ENCODE measurements at regions not wholly inside any gene's neighbourhood (a gene's known extent, or its start where the extent isn't known, plus 50 kb on each side); places are given as distances from the start of the nearest gene placed in this dataset.
"Not testable (repeated sequence)": the region's sequence is repeated elsewhere in the genome, so short reads cannot be mapped to it uniquely, and the experiment has no call there.

- in situ Hi-C loops (cut with MboI; ENCODE audit: low sequenced_read_pairs) = no loop called here
- no peaks in the 10 kb centered on the region for H3K9me3 ChIP-seq
- DNase-seq (ENCODE audit: low spot score in 2 of 2) = no peak
- no peaks in the 10 kb centered on the region for H3K4me1 ChIP-seq
- no peak overlapping the region for H3K4me3 ChIP-seq
- no peaks in the 10 kb centered on the region for H3K36me3 ChIP-seq (replicated peaks)
- no peaks in the 10 kb centered on the region for H3K27me3 ChIP-seq (ENCODE audit: low read depth)
Measured at GRCh38 chr3:154872074-154872473, 208.0 kb upstream of the MME start.

GRCh38 chr3:154864947-154865346 is 215.2 kb upstream of the MME start:
- Histone ChIP-seq H3K27me3 (ENCODE audit: low read depth) (no peaks in the 10 kb centered on the region), H3K36me3 (replicated peaks) (no peaks in the 10 kb centered on the region), H3K4me1 (peaks cover 6% of the 10 kb centered on the region), H3K9me3 (no peaks in the 10 kb centered on the region), H3K4me3 (no peak overlapping the region)
- no peak for DNase-seq (ENCODE audit: low spot score in 2 of 2)
- in situ Hi-C loops (cut with MboI; ENCODE audit: low sequenced_read_pairs) = no loop called here

- Histone ChIP-seq H3K36me3 (replicated peaks) (no peaks in the 10 kb centered on the region), H3K9me3 (no peaks in the 10 kb centered on the region), H3K27me3 (ENCODE audit: low read depth) (no peaks in the 10 kb centered on the region), H3K4me1 (peaks cover 6% of the 10 kb centered on the region), H3K4me3 (no peak overlapping the region)
- in situ Hi-C loops (cut with MboI; ENCODE audit: low sequenced_read_pairs) = no loop called here
- no peak for DNase-seq (ENCODE audit: low spot score in 2 of 2)
Measured at GRCh38 chr3:154862265-154862664, 217.9 kb upstream of the MME start.

- H3K9me3 ChIP-seq; H3K36me3 ChIP-seq (replicated peaks); H3K4me1 ChIP-seq; in situ Hi-C loops (cut with MboI; ENCODE audit: low sequenced_read_pairs); H3K4me3 ChIP-seq; DNase-seq (ENCODE audit: low spot score in 2 of 2); H3K27me3 ChIP-seq (ENCODE audit: low read depth): not testable (repeated sequence)
Measured at GRCh38 chr3:154852998-154853397, 227.1 kb upstream of the MME start.

GRCh38 chr3:154852515-154852914 is 227.6 kb upstream of the MME start:
- Histone ChIP-seq H3K4me3 (no peak overlapping the region), H3K36me3 (replicated peaks) (no peaks in the 10 kb centered on the region), H3K4me1 (no peaks in the 10 kb centered on the region), H3K27me3 (ENCODE audit: low read depth) (no peaks in the 10 kb centered on the region), H3K9me3 (no peaks in the 10 kb centered on the region)
- DNase-seq (ENCODE audit: low spot score in 2 of 2) = no peak
- in situ Hi-C loops (cut with MboI; ENCODE audit: low sequenced_read_pairs) = no loop called here

GRCh38 chr3:154851644-154852043 is 228.5 kb upstream of the MME start:
- DNase-seq (ENCODE audit: low spot score in 2 of 2) = no peak
- no peaks in the 10 kb centered on the region for H3K36me3 ChIP-seq (replicated peaks)
- H3K4me1 ChIP-seq = no peaks in the 10 kb centered on the region
- no peaks in the 10 kb centered on the region; the same call in 1 of the 2 replicates for H3K27me3 ChIP-seq (ENCODE audit: low read depth)
- no peaks in the 10 kb centered on the region for H3K9me3 ChIP-seq
- in situ Hi-C loops (cut with MboI; ENCODE audit: low sequenced_read_pairs) = no loop called here
- H3K4me3 ChIP-seq = no peak overlapping the region

GRCh38 chr3:154850921-154851320 is 229.2 kb upstream of the MME start:
- H3K9me3 ChIP-seq = no peaks in the 10 kb centered on the region
- no peaks in the 10 kb centered on the region for H3K36me3 ChIP-seq (replicated peaks)
- in situ Hi-C loops (cut with MboI; ENCODE audit: low sequenced_read_pairs) = no loop called here
- no peaks in the 10 kb centered on the region for H3K4me1 ChIP-seq
- no peaks in the 10 kb centered on the region; the same call in 1 of the 2 replicates for H3K27me3 ChIP-seq (ENCODE audit: low read depth)
- no peak for DNase-seq (ENCODE audit: low spot score in 2 of 2)
- H3K4me3 ChIP-seq = no peak overlapping the region

GRCh38 chr3:154849408-154849807 is 230.7 kb upstream of the MME start:
- DNase-seq (ENCODE audit: low spot score in 2 of 2) = no peak
- in situ Hi-C loops (cut with MboI; ENCODE audit: low sequenced_read_pairs) = no loop called here
- Histone ChIP-seq H3K4me1 (no peaks in the 10 kb centered on the region), H3K27me3 (ENCODE audit: low read depth) (no peaks in the 10 kb centered on the region; the same call in 1 of the 2 replicates), H3K36me3 (replicated peaks) (no peaks in the 10 kb centered on the region), H3K9me3 (no peaks in the 10 kb centered on the region), H3K4me3 (no peak overlapping the region)

GRCh38 chr3:154844863-154845262 is 235.3 kb upstream of the MME start:
- in situ Hi-C loops (cut with MboI; ENCODE audit: low sequenced_read_pairs) = no loop called here
- DNase-seq (ENCODE audit: low spot score in 2 of 2) = no peak
- H3K36me3 ChIP-seq (replicated peaks) = no peaks in the 10 kb centered on the region
- H3K9me3 ChIP-seq = no peaks in the 10 kb centered on the region
- H3K4me1 ChIP-seq = no peaks in the 10 kb centered on the region
- H3K27me3 ChIP-seq (ENCODE audit: low read depth) = no peaks in the 10 kb centered on the region; the same call in 1 of the 2 replicates
- H3K4me3 ChIP-seq = no peak overlapping the region

- Histone ChIP-seq H3K4me1 (no peaks in the 10 kb centered on the region), H3K27me3 (ENCODE audit: low read depth) (no peaks in the 10 kb centered on the region; the same call in 1 of the 2 replicates), H3K4me3 (no peak overlapping the region), H3K36me3 (replicated peaks) (no peaks in the 10 kb centered on the region), H3K9me3 (no peaks in the 10 kb centered on the region)
- in situ Hi-C loops (cut with MboI; ENCODE audit: low sequenced_read_pairs) = no loop called here
- DNase-seq (ENCODE audit: low spot score in 2 of 2) = no peak
Measured at GRCh38 chr3:154843647-154844046, 236.5 kb upstream of the MME start.

- no peaks in the 10 kb centered on the region for H3K36me3 ChIP-seq (replicated peaks)
- in situ Hi-C loops (cut with MboI; ENCODE audit: low sequenced_read_pairs) = no loop called here
- no peaks in the 10 kb centered on the region for H3K4me1 ChIP-seq
- no peaks in the 10 kb centered on the region; the same call in 1 of the 2 replicates for H3K27me3 ChIP-seq (ENCODE audit: low read depth)
- no peaks in the 10 kb centered on the region for H3K9me3 ChIP-seq
- no peak overlapping the region for H3K4me3 ChIP-seq
- DNase-seq (ENCODE audit: low spot score in 2 of 2) = no peak
Measured at GRCh38 chr3:154842536-154842935, 237.6 kb upstream of the MME start.

- Histone ChIP-seq H3K36me3 (replicated peaks) (no peaks in the 10 kb centered on the region), H3K4me3 (no peak overlapping the region), H3K4me1 (no peaks in the 10 kb centered on the region), H3K9me3 (no peaks in the 10 kb centered on the region), H3K27me3 (ENCODE audit: low read depth) (no peaks in the 10 kb centered on the region)
- no peak for DNase-seq (ENCODE audit: low spot score in 2 of 2)
- in situ Hi-C loops (cut with MboI; ENCODE audit: low sequenced_read_pairs) = no loop called here
Measured at GRCh38 chr3:154835639-154836038, 244.5 kb upstream of the MME start.

- H3K27me3 ChIP-seq (ENCODE audit: low read depth); H3K4me3 ChIP-seq; H3K9me3 ChIP-seq; H3K4me1 ChIP-seq; DNase-seq (ENCODE audit: low spot score in 2 of 2); H3K36me3 ChIP-seq (replicated peaks); in situ Hi-C loops (cut with MboI; ENCODE audit: low sequenced_read_pairs): not testable (repeated sequence)
Measured at GRCh38 chr3:154834831-154835230, 245.3 kb upstream of the MME start.

- no peaks in the 10 kb centered on the region for H3K36me3 ChIP-seq (replicated peaks)
- no peaks in the 10 kb centered on the region for H3K4me1 ChIP-seq
- in situ Hi-C loops (cut with MboI; ENCODE audit: low sequenced_read_pairs) = no loop called here
- no peaks in the 10 kb centered on the region for H3K27me3 ChIP-seq (ENCODE audit: low read depth)
- no peak for DNase-seq (ENCODE audit: low spot score in 2 of 2)
- H3K4me3 ChIP-seq = no peak overlapping the region
- no peaks in the 10 kb centered on the region for H3K9me3 ChIP-seq
Measured at GRCh38 chr3:154829929-154830328, 250.2 kb upstream of the MME start.

- Histone ChIP-seq H3K9me3 (no peaks in the 10 kb centered on the region), H3K36me3 (replicated peaks) (no peaks in the 10 kb centered on the region), H3K27me3 (ENCODE audit: low read depth) (no peaks in the 10 kb centered on the region), H3K4me3 (no peak overlapping the region), H3K4me1 (no peaks in the 10 kb centered on the region)
- in situ Hi-C loops (cut with MboI; ENCODE audit: low sequenced_read_pairs) = no loop called here
- DNase-seq (ENCODE audit: low spot score in 2 of 2) = no peak
Measured at GRCh38 chr3:154819491-154819890, 260.6 kb upstream of the MME start.

Data from HAP-1 (cell line).